GM19372 (cell line): ENCODE measurements at regions not wholly inside any gene's neighbourhood (a gene's known extent, or its start where the extent isn't known, plus 50 kb on each side); places are given as distances from the start of the nearest gene placed in this dataset.

Experiments
- ATAC-seq: cut with Tn5 transposase; IDR thresholded peaks from one replicate; pipeline ENCODE4 v1.9.1; 2021; ENCODE audit warnings: mild to moderate bottlenecking, low read depth, moderate library complexity; ENCODE audit not compliant: unreplicated experiment

GRCh38 chr18:45403341-45404049 is 211.8 kb upstream of the SLC14A2 start:
- ATAC-seq, result no peak

DNA sequence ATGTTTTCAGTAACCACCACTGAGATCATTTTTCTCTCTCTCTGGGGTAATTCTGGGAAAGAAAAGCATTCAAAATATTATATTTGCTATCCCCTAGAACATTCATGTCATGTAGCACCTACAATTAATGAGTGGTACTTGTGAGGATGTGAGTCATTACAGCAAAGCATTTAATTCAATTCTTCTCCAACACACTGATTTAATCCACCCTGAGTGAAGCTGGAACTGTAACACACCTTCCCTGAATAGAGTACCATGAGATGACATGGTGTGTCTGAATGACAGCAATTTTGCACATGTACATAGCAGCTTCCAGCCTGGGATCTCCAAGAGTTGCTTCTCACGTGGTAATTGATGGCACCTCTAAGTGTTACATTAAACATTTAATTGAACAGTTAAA is 207.1 kb upstream of the SLC14A2 start:
- ATAC-seq, result no peak

DNA sequence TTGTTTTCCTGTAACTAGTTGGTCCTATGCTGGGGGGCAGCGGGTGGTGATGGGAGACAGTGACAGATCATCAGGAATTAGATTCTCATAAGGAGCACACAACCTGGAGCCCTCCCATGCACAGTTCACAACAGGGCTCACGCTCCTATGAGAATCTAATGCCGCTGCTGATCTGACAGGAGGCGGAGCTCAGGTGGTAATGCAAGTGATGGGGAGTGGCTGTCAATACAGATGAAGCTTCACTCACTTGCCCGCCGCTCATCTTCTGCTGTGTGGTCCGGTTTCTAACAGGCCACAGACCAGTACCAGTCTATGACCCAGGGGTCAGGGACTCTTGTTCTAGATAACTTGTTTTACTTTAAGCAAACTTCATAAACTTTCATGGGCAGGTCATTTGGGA is 205.3 kb upstream of the SLC14A2 start:
- no peak for ATAC-seq

GRCh38 chr18:45412577-45412976 is 202.7 kb upstream of the SLC14A2 start:
- no peak for ATAC-seq

DNA sequence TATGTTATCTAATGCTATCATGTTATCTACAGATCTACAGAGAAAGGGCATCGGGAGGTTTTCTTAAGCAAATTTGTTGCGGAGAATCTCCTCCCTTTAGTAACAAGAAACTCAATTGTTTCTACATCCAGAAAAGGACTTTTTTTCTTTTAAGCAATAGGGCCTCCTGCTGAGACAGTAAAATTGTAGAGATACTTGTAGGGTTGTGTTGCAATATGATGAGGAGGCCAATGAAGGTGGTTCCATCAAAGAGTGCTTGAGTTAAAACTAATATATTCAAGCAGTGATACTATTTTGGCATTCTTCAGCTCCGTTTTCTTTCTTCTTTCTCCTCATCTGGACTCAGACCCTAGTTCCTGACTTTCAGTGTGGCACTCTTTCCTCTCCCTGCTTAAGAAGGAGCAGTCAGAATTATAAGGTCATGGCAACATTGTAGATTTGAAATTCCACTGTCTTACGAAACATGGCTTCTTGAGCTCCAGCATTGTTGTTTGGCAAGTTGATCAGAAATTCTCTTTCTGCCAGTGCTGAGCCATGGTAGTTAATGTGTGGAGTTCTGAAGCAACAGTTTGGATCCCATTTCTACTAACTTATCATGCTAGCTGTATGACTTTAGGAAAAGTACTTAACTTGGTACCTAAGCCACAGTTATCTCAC is 202.0 kb upstream of the SLC14A2 start:
- ATAC-seq, result no peak

DNA sequence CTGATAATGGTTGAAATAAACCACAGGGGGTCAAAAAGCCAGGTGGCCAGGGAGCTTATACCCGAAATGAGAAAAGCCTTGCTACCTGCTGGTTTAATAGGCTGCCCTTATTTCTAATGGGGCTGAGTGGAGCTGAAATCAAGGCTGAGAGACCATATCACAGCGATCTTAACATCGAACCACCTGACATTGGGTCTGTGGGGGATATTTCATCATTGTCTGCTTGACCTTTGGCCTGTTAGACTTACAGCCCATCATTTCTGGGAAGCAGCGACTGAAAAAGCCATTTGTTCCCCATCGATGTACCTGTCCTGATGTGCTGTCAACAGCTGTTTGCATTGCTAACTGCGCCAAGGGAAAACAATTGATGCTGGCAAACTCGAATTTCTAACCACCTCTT is 199.7 kb upstream of the SLC14A2 start:
- no peak for ATAC-seq

- no peak for ATAC-seq
Measured at GRCh38 chr18:45416168-45416567, 199.1 kb upstream of the SLC14A2 start.

DNA sequence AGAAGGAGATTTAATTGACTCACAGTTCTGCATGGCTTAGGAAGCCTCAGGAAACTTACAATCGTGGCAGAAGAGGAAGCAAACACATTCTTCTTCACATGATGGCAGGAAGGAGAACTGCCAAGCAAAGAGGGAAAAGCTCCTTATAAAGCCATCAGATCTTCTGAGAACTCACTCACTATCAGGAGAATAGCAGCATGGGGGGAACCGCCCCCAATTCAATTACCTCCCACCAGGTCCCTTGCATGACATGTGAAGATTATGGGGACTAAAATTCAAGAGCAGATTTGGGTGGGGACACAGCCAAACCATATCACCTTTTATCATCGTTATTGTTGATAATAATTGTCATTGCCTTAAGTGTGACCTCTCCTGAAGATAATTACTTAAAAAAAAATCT is 197.9 kb upstream of the SLC14A2 start:
- no peak for ATAC-seq

DNA sequence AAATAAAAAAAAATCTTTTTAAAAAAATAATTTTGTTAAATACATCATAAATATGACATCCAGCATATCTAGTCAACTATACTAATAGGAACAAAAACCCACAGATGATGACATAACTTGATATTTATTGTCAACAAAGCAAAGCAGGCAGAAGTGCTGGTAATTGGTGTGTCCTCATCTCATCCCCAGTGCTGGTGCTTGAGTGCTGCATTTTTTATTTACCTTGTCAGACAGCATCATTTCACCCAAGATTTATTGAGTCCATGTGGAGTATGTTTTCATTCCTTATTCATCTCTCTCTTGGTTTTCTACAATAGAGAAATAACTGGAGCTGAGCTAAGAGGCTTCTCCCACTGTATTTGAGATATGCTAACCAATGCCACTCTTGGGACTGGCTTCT is 191.6 kb upstream of the SLC14A2 start:
- no peak for ATAC-seq

GRCh38 chr18:45430041-45430440 is 185.2 kb upstream of the SLC14A2 start:
- ATAC-seq, result no peak

- ATAC-seq, result no peak
Measured at GRCh38 chr18:45435810-45436209, 179.5 kb upstream of the SLC14A2 start.

GRCh38 chr18:45437366-45437765 is 177.9 kb upstream of the SLC14A2 start:
- ATAC-seq, result no peak

DNA sequence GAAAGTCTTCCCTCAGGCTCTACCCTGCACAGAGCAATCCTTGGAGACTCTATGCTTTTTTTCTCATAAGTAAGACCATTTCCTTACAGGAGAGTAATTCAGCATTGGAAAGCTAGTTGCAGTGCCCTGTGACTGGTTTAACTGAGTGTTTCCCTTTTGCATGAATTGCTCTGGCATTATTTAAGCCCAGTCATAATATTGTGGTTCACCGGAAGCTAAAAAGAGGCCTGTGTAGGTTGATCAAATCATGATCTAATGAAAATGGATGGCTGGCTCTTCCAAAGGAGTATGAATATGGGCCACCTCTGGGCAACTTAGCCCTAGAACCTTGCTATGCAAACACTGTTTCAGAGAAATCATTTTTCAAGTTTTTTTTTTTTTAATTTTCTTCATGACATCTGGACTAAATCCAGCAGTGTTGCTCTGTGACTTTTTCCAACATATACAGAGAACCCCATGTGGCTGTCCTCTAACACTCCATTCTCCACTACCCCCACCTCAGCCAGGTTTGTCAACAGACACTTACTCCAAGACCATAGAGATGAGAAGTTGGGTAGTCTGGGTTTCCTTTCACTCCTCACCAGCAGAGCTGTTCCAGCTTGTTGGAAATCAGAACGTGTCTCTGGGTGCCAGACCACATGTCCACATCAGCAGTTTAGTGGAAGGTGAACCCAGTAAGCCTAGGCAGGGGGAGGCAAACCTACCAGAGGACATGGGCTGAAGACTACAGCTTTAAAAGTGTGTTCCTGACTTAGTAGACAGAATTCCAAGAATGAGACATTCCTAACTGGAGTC is 175.2 kb upstream of the SLC14A2 start:
- no peak for ATAC-seq

GRCh38 chr18:45441110-45441847 is 174.0 kb upstream of the SLC14A2 start:
- ATAC-seq, result no peak

- no peak for ATAC-seq
Measured at GRCh38 chr18:45444040-45444439, 171.2 kb upstream of the SLC14A2 start.

DNA sequence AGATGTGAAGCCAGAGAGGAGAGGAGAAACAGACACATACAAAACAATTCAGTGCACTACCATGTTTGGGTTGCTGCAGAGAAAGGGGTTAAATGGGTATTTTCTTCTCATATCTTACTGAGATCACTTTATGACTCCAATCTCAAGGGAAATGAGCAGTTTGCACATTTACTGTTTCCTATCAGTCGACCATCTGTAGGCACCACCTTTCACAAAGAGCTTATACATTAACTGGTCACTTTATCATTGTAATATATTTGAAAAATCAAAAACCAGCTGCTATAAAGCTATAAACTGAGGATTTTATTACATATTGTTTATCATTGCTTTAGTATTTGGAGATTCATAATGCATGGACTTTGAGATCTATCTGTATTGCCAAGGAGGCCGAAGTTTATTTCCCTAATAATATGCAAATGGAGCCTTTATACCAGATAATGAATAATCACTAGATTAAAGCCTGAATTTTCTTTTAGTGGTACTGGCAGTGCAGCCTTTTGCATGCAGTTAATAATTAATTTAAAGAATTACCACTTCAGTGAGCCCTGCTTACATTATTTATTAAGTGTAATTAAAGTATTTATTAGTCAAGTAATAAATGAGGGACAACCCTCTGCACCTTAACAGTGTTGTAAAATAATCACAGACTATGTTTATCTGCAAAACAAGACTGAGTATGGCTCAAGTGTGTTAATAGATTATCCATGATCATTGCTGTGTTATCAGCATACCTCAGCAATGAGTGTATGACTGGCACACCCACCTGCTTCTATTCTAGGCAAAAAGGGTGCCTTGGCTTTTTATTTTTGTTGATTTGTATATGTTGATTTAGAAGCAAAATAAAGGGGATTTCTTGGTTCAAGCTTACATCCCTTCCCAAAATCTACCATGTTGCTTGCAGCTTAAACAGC is 167.7 kb upstream of the SLC14A2 start:
- no peak for ATAC-seq

DNA sequence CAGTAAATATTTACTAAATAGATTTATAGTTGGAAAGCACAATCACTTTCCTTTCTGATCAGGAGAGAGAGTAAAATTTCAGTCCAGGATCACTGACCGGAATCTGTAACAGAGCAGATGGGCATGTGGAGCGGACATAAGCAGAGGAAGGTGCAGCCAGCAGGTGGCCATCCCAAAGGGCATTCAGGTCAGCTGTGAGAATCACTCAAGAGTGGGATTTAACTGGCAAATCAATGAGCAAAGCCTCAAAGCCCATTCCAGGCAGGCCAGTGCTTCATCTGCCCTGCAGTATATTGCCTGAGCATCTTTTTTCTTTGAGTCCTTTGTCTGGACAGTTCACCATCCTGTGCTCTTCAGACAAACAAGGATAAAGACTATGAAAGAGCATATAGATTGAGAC is 166.4 kb upstream of the SLC14A2 start:
- ATAC-seq, result no peak

GRCh38 chr18:45449418-45450227 is 165.7 kb upstream of the SLC14A2 start:
- ATAC-seq, result no peak
